ENCODE measurements at regions not wholly inside any gene's neighbourhood (a gene's known extent, or its start where the extent isn't known, plus 50 kb on each side); places are given as distances from the start of the nearest gene placed in this dataset.

DNA sequence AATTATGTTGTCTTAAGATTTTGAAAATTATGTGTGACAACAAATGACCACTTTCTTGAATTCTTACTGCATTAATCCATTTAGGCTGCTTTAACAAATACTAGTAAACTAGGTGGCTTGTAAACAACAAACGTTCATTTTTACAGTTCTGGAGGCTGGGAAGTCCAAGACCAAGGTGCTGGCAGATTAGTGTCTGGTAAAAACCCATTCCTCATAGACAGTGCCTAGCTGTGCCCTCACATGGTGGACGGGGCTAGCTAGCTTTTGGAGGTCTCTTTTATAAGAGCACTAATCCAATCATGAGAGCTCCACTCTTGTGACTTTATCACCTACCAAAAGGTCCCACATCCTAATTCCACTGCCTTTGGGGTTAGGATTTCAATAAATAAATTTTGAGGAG lies 425.8 kb downstream of the SPRY1 start:
- Mint-ChIP-seq H3K36me3 (ENCODE audit: low read depth, unreplicated experiment) (peaks cover 2% of the 10 kb centered on the region), H3K4me1 (ENCODE audit: low read depth, unreplicated experiment) (peaks cover 26% of the 10 kb centered on the region), H3K4me3 (ENCODE audit: unreplicated experiment) (no peak overlapping the region), H3K27ac (ENCODE audit: unreplicated experiment) (no peak overlapping the region), H3K9me3 (ENCODE audit: unreplicated experiment) (peaks cover 7% of the 10 kb centered on the region), H3K27me3 (ENCODE audit: low read depth, unreplicated experiment) (no peaks in the 10 kb centered on the region)
- Histone ChIP-seq H3K4me1 (ENCODE audit: insufficient read depth, low read length) (peaks cover 9% of the 10 kb centered on the region), H3K4me2 (ENCODE audit: low read length) (no peak overlapping the region), H3K27ac (ENCODE audit: low read depth, low read length) (no peak overlapping the region), H3K79me2 (ENCODE audit: insufficient read depth, low read length) (no peaks in the 10 kb centered on the region), H3K9me3 (ENCODE audit: insufficient read depth, low read depth, low read length) (no peaks in the 10 kb centered on the region), H2AFZ (ENCODE audit: low read depth, low read length) (no peak overlapping the region), H4K20me1 (ENCODE audit: insufficient read depth, low read length) (no peaks in the 10 kb centered on the region), H3K27me3 (ENCODE audit: insufficient read depth, low read length) (no peaks in the 10 kb centered on the region), H3K9ac (ENCODE audit: low read length) (no peak overlapping the region), H3K4me3 (ENCODE audit: insufficient read depth, low read depth, low read length) (no peak overlapping the region), H3K36me3 (ENCODE audit: insufficient read depth, low read length) (no peaks in the 10 kb centered on the region)
- DNase-seq (ENCODE audit: low read depth) (no peak), FAIRE-seq (no peak)
- no peak for TF ChIP-seq EZH2 (IDR thresholded peaks at IDR 0.05; ENCODE audit: insufficient read depth, low read length)
- TF ChIP-seq CTCF (IDR thresholded peaks at IDR 0.05; ENCODE audit: insufficient read depth, low read depth, low read length), result no peak

DNA sequence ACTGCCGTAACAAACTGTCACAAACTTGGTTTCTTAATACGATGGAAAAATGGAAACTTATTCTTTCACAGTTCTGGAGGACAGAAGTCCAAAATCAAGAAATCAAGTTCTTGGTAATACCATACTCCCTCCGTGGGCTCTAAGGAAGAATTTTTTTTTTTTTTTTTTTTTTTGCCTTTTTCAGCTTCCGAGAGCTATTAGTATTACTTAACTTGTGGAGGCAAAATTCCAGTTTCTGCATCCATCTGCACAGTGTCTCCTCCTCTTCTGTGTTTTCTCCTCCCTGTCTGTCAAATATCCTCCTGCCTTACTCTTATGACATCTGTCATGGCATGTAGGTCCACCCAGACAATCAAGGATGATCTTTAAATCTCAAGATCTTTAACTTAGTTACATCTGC lies 426.6 kb downstream of the SPRY1 start:
- Mint-ChIP-seq H3K36me3 (ENCODE audit: low read depth, unreplicated experiment) (peaks cover 2% of the 10 kb centered on the region), H3K4me3 (ENCODE audit: unreplicated experiment) (no peak overlapping the region), H3K4me1 (ENCODE audit: low read depth, unreplicated experiment) (peaks cover 32% of the 10 kb centered on the region), H3K9me3 (ENCODE audit: unreplicated experiment) (peaks cover 7% of the 10 kb centered on the region), H3K27me3 (ENCODE audit: low read depth, unreplicated experiment) (no peaks in the 10 kb centered on the region), H3K27ac (ENCODE audit: unreplicated experiment) (no peak overlapping the region)
- no peaks in the 10 kb centered on the region for H4K20me1 ChIP-seq (ENCODE audit: insufficient read depth, low read length)
- H3K27ac ChIP-seq (ENCODE audit: low read depth, low read length), result no peak overlapping the region
- H2AFZ ChIP-seq (ENCODE audit: low read depth, low read length), result no peak overlapping the region
- H3K36me3 ChIP-seq (ENCODE audit: insufficient read depth, low read length), result no peaks in the 10 kb centered on the region
- H3K27me3 ChIP-seq (ENCODE audit: insufficient read depth, low read length), result no peaks in the 10 kb centered on the region
- H3K79me2 ChIP-seq (ENCODE audit: insufficient read depth, low read length), result no peaks in the 10 kb centered on the region
- no peak overlapping the region for H3K4me2 ChIP-seq (ENCODE audit: low read length)
- H3K4me3 ChIP-seq (ENCODE audit: insufficient read depth, low read depth, low read length), result no peak overlapping the region
- no peak overlapping the region for H3K9ac ChIP-seq (ENCODE audit: low read length)
- TF ChIP-seq EZH2 (IDR thresholded peaks at IDR 0.05; ENCODE audit: insufficient read depth, low read length), result no peak
- TF ChIP-seq CTCF (IDR thresholded peaks at IDR 0.05; ENCODE audit: insufficient read depth, low read depth, low read length), result no peak
- DNase-seq (ENCODE audit: low read depth) (no peak), FAIRE-seq (no peak)
- peaks cover 9% of the 10 kb centered on the region for H3K4me1 ChIP-seq (ENCODE audit: insufficient read depth, low read length)
- H3K9me3 ChIP-seq (ENCODE audit: insufficient read depth, low read depth, low read length), result no peaks in the 10 kb centered on the region

GRCh38 chr4:123824524-123824923 lies 427.9 kb downstream of the SPRY1 start:
- no peak overlapping the region for H3K27ac ChIP-seq (ENCODE audit: low read depth, low read length)

More at GRCh38 chr4:123824524-123824923, 427.9 kb downstream of the SPRY1 start:
- H3K36me3 Mint-ChIP-seq (ENCODE audit: low read depth, unreplicated experiment), result peaks cover 2% of the 10 kb centered on the region
- no peaks in the 10 kb centered on the region for H3K27me3 ChIP-seq (ENCODE audit: insufficient read depth, low read length)
- no peak overlapping the region for H3K4me2 ChIP-seq (ENCODE audit: low read length)
- peaks cover 35% of the 10 kb centered on the region for H3K4me1 Mint-ChIP-seq (ENCODE audit: low read depth, unreplicated experiment)
- H2AFZ ChIP-seq (ENCODE audit: low read depth, low read length), result no peak overlapping the region
- H3K36me3 ChIP-seq (ENCODE audit: insufficient read depth, low read length), result no peaks in the 10 kb centered on the region
- H3K27me3 Mint-ChIP-seq (ENCODE audit: low read depth, unreplicated experiment), result no peaks in the 10 kb centered on the region
- no peaks in the 10 kb centered on the region for H3K9me3 ChIP-seq (ENCODE audit: insufficient read depth, low read depth, low read length)
- H3K27ac Mint-ChIP-seq (ENCODE audit: unreplicated experiment), result no peak overlapping the region
- H3K4me3 Mint-ChIP-seq (ENCODE audit: unreplicated experiment), result no peak overlapping the region
- H3K79me2 ChIP-seq (ENCODE audit: insufficient read depth, low read length), result no peaks in the 10 kb centered on the region
- H4K20me1 ChIP-seq (ENCODE audit: insufficient read depth, low read length), result no peaks in the 10 kb centered on the region
- no peak for DNase-seq (ENCODE audit: low read depth)
- peaks cover 9% of the 10 kb centered on the region for H3K4me1 ChIP-seq (ENCODE audit: insufficient read depth, low read length)
- TF ChIP-seq EZH2 (IDR thresholded peaks at IDR 0.05; ENCODE audit: insufficient read depth, low read length) (no peak), CTCF (IDR thresholded peaks at IDR 0.05; ENCODE audit: insufficient read depth, low read depth, low read length) (no peak)
- H3K4me3 ChIP-seq (ENCODE audit: insufficient read depth, low read depth, low read length), result no peak overlapping the region
- no peak overlapping the region for H3K9ac ChIP-seq (ENCODE audit: low read length)
- H3K9me3 Mint-ChIP-seq (ENCODE audit: unreplicated experiment), result peaks cover 13% of the 10 kb centered on the region
- no peak for FAIRE-seq
